T-helper 2 cell treated with Interferon-gamma antibody and Interleukin-4, amounts not matched to agents 100 ng/mL and 5 ng/mL, for 36 hours (primary cell): ENCODE measurements at regions not wholly inside any gene's neighbourhood (a gene's known extent, or its start where the extent isn't known, plus 50 kb on each side); places are given as distances from the start of the nearest gene placed in this dataset.

Source experiments
- intact Hi-C: fragments of 100-400 bp; cut with micrococcal nuclease; formaldehyde crosslinking; loops from one replicate; pipeline ENCODE4 v1.15.1; 2023

GRCh38 chr6:92174398-92175073 lies 1244.8 kb downstream of the EPHA7 start:
- intact Hi-C loops: no loop called here

- intact Hi-C loops: no loop called here
Observed at GRCh38 chr6:92169506-92169905, 1249.9 kb downstream of the EPHA7 start.

GRCh38 chr6:92166666-92167065 lies 1252.7 kb downstream of the EPHA7 start:
- intact Hi-C loops: no loop called here

GRCh38 chr6:92161953-92162352 lies 1257.4 kb downstream of the EPHA7 start:
- intact Hi-C loops: no loop called here

GRCh38 chr6:92160226-92160625 lies 1259.1 kb downstream of the EPHA7 start:
- intact Hi-C loops: no loop called here

- intact Hi-C loops: no loop called here
Observed at GRCh38 chr6:92159046-92159445, 1260.3 kb downstream of the EPHA7 start.

GRCh38 chr6:92150553-92150952 lies 1268.8 kb downstream of the EPHA7 start:
- intact Hi-C loops: no loop called here

- intact Hi-C loops: no loop called here
Observed at GRCh38 chr6:92147246-92147645, 1272.1 kb downstream of the EPHA7 start.

- intact Hi-C loops: no loop called here
Observed at GRCh38 chr6:92139601-92140000, 1279.8 kb downstream of the EPHA7 start.

GRCh38 chr6:92132957-92133356 lies 1286.4 kb downstream of the EPHA7 start:
- intact Hi-C loops: no loop called here

GRCh38 chr6:92132457-92132856 lies 1286.9 kb downstream of the EPHA7 start:
- intact Hi-C loops: no loop called here

GRCh38 chr6:92130944-92131343 lies 1288.4 kb downstream of the EPHA7 start:
- intact Hi-C loops: no loop called here

GRCh38 chr6:92126983-92127382 lies 1292.4 kb downstream of the EPHA7 start:
- intact Hi-C loops: no loop called here

- intact Hi-C loops: no loop called here
Observed at GRCh38 chr6:92126088-92126487, 1293.3 kb downstream of the EPHA7 start.

- intact Hi-C loops: no loop called here
Observed at GRCh38 chr6:92125681-92126080, 1293.7 kb downstream of the EPHA7 start.

- intact Hi-C loops: no loop called here
Observed at GRCh38 chr6:92124200-92124651, 1295.1 kb downstream of the EPHA7 start.

GRCh38 chr6:92122746-92123145 lies 1296.6 kb downstream of the EPHA7 start:
- intact Hi-C loops: no loop called here

GRCh38 chr6:92121228-92121627 lies 1298.1 kb downstream of the EPHA7 start:
- intact Hi-C loops: no loop called here

GRCh38 chr6:92117800-92118199 lies 1301.6 kb downstream of the EPHA7 start:
- intact Hi-C loops: no loop called here

GRCh38 chr6:92114797-92115196 lies 1304.6 kb downstream of the EPHA7 start:
- intact Hi-C loops: no loop called here

- intact Hi-C loops: no loop called here
Observed at GRCh38 chr6:92114091-92114675, 1305.2 kb downstream of the EPHA7 start.

- intact Hi-C loops: no loop called here
Observed at GRCh38 chr6:92111386-92111785, 1308.0 kb downstream of the EPHA7 start.

GRCh38 chr6:92110403-92110802 lies 1309.0 kb downstream of the EPHA7 start:
- intact Hi-C loops: no loop called here
